Activated CD4-positive, alpha-beta memory T cell treated with anti-CD3 and anti-CD28 coated beads, Interleukin-2, amount 10 ng/mL, durations not matched to agents 7 days and 5 days (primary cell): ENCODE measurements at regions not wholly inside any gene's neighbourhood (a gene's known extent, or its start where the extent isn't known, plus 50 kb on each side); places are given as distances from the start of the nearest gene placed in this dataset.

Experiments used
- CTCF ChIA-PET: fragments of 350-600 bp; sonication (Branson Sonifier 250); formaldehyde crosslinking; loops from one replicate; lab custom pipeline; 2021; ENCODE audit warnings: antibody characterized with exemption, inconsistent platforms; lab: Charles Lee
- POLR2A ChIA-PET: fragments of 350-600 bp; sonication (Branson Sonifier 250); formaldehyde crosslinking; loops from one replicate; lab custom pipeline; 2021; ENCODE audit warnings: antibody characterized with exemption; lab: Charles Lee
- DNase-seq: peaks from one replicate; pipeline ENCODE4 v3.0.0-alpha.2; 2020
- H3K27ac Mint-ChIP-seq: one replicate; pipeline ENCODE4 v1.8.0; 2021; ENCODE audit warnings: mild to moderate bottlenecking, mixed read lengths
- H3K27me3 Mint-ChIP-seq: one replicate; pipeline ENCODE4 v1.8.0; 2021; ENCODE audit warnings: mixed read lengths
- H3K36me3 Mint-ChIP-seq: one replicate; pipeline ENCODE4 v1.8.0; 2021; ENCODE audit warnings: low read depth, mixed read lengths
- H3K4me1 Mint-ChIP-seq: one replicate; pipeline ENCODE4 v1.8.0; 2021; ENCODE audit warnings: mixed read lengths
- H3K4me3 Mint-ChIP-seq: one replicate; pipeline ENCODE4 v1.8.0; 2021; ENCODE audit warnings: mild to moderate bottlenecking, mixed read lengths
- H3K9me3 Mint-ChIP-seq: one replicate; pipeline ENCODE4 v1.8.0; 2021; ENCODE audit warnings: mixed read lengths

- Mint-ChIP-seq H3K4me3 (no peak overlapping the region), H3K27ac (no peak overlapping the region), H3K9me3 (no peaks in the 10 kb centered on the region), H3K27me3 (peaks cover 2% of the 10 kb centered on the region), H3K36me3 (no peaks in the 10 kb centered on the region), H3K4me1 (no peaks in the 10 kb centered on the region)
- no peak for DNase-seq
- POLR2A ChIA-PET: no interaction called here
- CTCF ChIA-PET: no interaction called here
These were observed 60.4 kb upstream of the FAM20C start for GRCh38 chr7:131781-132482.

- no peaks in the 10 kb centered on the region for H3K4me1 Mint-ChIP-seq
- POLR2A ChIA-PET: interaction anchor here (1.0 kb wide), 1 partner anchor 16 kb away, joined by 3 read pairs; no protein-coding TSS in a partner anchor
- CTCF ChIA-PET: no interaction called here
These were observed 59.5 kb upstream of the FAM20C start for GRCh38 chr7:132899-133298.

GRCh38 chr7:133470-133869 lies 58.9 kb upstream of the FAM20C start:
- Mint-ChIP-seq H3K9me3 (no peaks in the 10 kb centered on the region), H3K36me3 (no peaks in the 10 kb centered on the region), H3K27ac (no peak overlapping the region), H3K4me1 (no peaks in the 10 kb centered on the region), H3K4me3 (no peak overlapping the region), H3K27me3 (peaks cover 3% of the 10 kb centered on the region)
- ChIA-PET POLR2A (interaction anchor here (1.0 kb wide), 1 partner anchor 16 kb away, joined by 3 read pairs; no protein-coding TSS in a partner anchor), CTCF (no interaction called here)
- no peak for DNase-seq

More at GRCh38 chr7:132899-133298, 59.5 kb upstream of the FAM20C start:
- Mint-ChIP-seq H3K4me3 (no peak overlapping the region), H3K9me3 (no peaks in the 10 kb centered on the region), H3K27ac (no peak overlapping the region), H3K27me3 (peaks cover 3% of the 10 kb centered on the region), H3K36me3 (no peaks in the 10 kb centered on the region)
- DNase-seq: no peak

GRCh38 chr7:134029-134428 lies 58.3 kb upstream of the FAM20C start:
- Mint-ChIP-seq H3K27me3 (peaks cover 3% of the 10 kb centered on the region), H3K36me3 (no peaks in the 10 kb centered on the region), H3K9me3 (no peaks in the 10 kb centered on the region), H3K4me3 (no peak overlapping the region), H3K4me1 (no peaks in the 10 kb centered on the region), H3K27ac (no peak overlapping the region)
- DNase-seq: no peak
- CTCF ChIA-PET: no interaction called here
- POLR2A ChIA-PET: no interaction called here

GRCh38 chr7:134561-135256 lies 57.7 kb upstream of the FAM20C start:
- peaks cover 3% of the 10 kb centered on the region for H3K27me3 Mint-ChIP-seq
- no peaks in the 10 kb centered on the region for H3K4me1 Mint-ChIP-seq
- no peaks in the 10 kb centered on the region for H3K36me3 Mint-ChIP-seq
- CTCF ChIA-PET: no interaction called here
- POLR2A ChIA-PET: no interaction called here
- H3K27ac Mint-ChIP-seq: no peak overlapping the region
- no peak for DNase-seq
- H3K4me3 Mint-ChIP-seq: no peak overlapping the region
- H3K9me3 Mint-ChIP-seq: no peaks in the 10 kb centered on the region

- H3K27me3 Mint-ChIP-seq: peaks cover 3% of the 10 kb centered on the region
These were observed 57.1 kb upstream of the FAM20C start for GRCh38 chr7:135257-135653.

GRCh38 chr7:135731-136645 lies 56.4 kb upstream of the FAM20C start:
- POLR2A ChIA-PET: no interaction called here
- CTCF ChIA-PET: no interaction called here
- Mint-ChIP-seq H3K4me1 (no peaks in the 10 kb centered on the region), H3K9me3 (no peaks in the 10 kb centered on the region), H3K36me3 (no peaks in the 10 kb centered on the region), H3K27me3 (peaks cover 3% of the 10 kb centered on the region), H3K4me3 (no peak overlapping the region), H3K27ac (no peak overlapping the region)
- DNase-seq: no peak

More at GRCh38 chr7:135257-135653, 57.1 kb upstream of the FAM20C start:
- Mint-ChIP-seq H3K9me3 (no peaks in the 10 kb centered on the region), H3K4me3 (no peak overlapping the region), H3K27ac (no peak overlapping the region), H3K4me1 (no peaks in the 10 kb centered on the region), H3K36me3 (no peaks in the 10 kb centered on the region)
- no peak for DNase-seq
- ChIA-PET CTCF (no interaction called here), POLR2A (no interaction called here)

GRCh38 chr7:137094-137891 lies 55.1 kb upstream of the FAM20C start:
- CTCF ChIA-PET: no interaction called here
- H3K36me3 Mint-ChIP-seq: no peaks in the 10 kb centered on the region
- POLR2A ChIA-PET: no interaction called here
- no peaks in the 10 kb centered on the region for H3K4me1 Mint-ChIP-seq
- H3K27ac Mint-ChIP-seq: no peak overlapping the region
- peaks cover 3% of the 10 kb centered on the region for H3K27me3 Mint-ChIP-seq
- H3K4me3 Mint-ChIP-seq: no peak overlapping the region
- DNase-seq: no peak
- H3K9me3 Mint-ChIP-seq: no peaks in the 10 kb centered on the region

GRCh38 chr7:139131-139530 lies 53.2 kb upstream of the FAM20C start:
- no peak for DNase-seq
- Mint-ChIP-seq H3K27ac (no peak overlapping the region), H3K9me3 (no peaks in the 10 kb centered on the region), H3K4me3 (no peak overlapping the region), H3K27me3 (peaks cover 2% of the 10 kb centered on the region), H3K4me1 (no peaks in the 10 kb centered on the region), H3K36me3 (no peaks in the 10 kb centered on the region)
- ChIA-PET CTCF (no interaction called here), POLR2A (no interaction called here)

- ChIA-PET CTCF (no interaction called here), POLR2A (no interaction called here)
- DNase-seq: no peak
- Mint-ChIP-seq H3K27ac (no peak overlapping the region), H3K27me3 (peaks cover 2% of the 10 kb centered on the region), H3K4me1 (no peaks in the 10 kb centered on the region), H3K4me3 (no peak overlapping the region), H3K36me3 (no peaks in the 10 kb centered on the region), H3K9me3 (no peaks in the 10 kb centered on the region)
These were observed 52.7 kb upstream of the FAM20C start for GRCh38 chr7:139561-140243.

- CTCF ChIA-PET: no interaction called here
These were observed 51.4 kb upstream of the FAM20C start for GRCh38 chr7:140996-141395.

GRCh38 chr7:142248-142941 lies 50.0 kb upstream of the FAM20C start:
- DNase-seq: no peak
- ChIA-PET CTCF (no interaction called here), POLR2A (no interaction called here)
- Mint-ChIP-seq H3K4me3 (no peak overlapping the region), H3K27me3 (no peaks in the 10 kb centered on the region), H3K36me3 (peaks cover 2% of the 10 kb centered on the region), H3K9me3 (no peaks in the 10 kb centered on the region), H3K4me1 (no peaks in the 10 kb centered on the region), H3K27ac (no peak overlapping the region)

More at GRCh38 chr7:140996-141395, 51.4 kb upstream of the FAM20C start:
- POLR2A ChIA-PET: no interaction called here
- Mint-ChIP-seq H3K27ac (no peak overlapping the region), H3K36me3 (no peaks in the 10 kb centered on the region), H3K4me1 (no peaks in the 10 kb centered on the region), H3K9me3 (no peaks in the 10 kb centered on the region), H3K27me3 (peaks cover 2% of the 10 kb centered on the region), H3K4me3 (no peak overlapping the region)
- DNase-seq: no peak
